ENCODE measurements at regions not wholly inside any gene's neighbourhood (a gene's known extent, or its start where the extent isn't known, plus 50 kb on each side); places are given as distances from the start of the nearest gene placed in this dataset.
"Not testable (repeated sequence)": the region's sequence is repeated elsewhere in the genome, so short reads cannot be mapped to it uniquely, and the experiment has no call there.

GRCh38 chr2:89294335-89294734 is 602.9 kb downstream of the RPIA start:
- not testable (repeated sequence) for TF ChIP-seq CTCF (IDR thresholded peaks at IDR 0.05; ENCODE audit: poor library complexity); EZH2 (IDR thresholded peaks at IDR 0.05; ENCODE audit: borderline replicate concordance)

All from hepatocyte (in vitro differentiated cells).